RWPE1 (cell line): ENCODE measurements at regions not wholly inside any gene's neighbourhood (a gene's known extent, or its start where the extent isn't known, plus 50 kb on each side); places are given as distances from the start of the nearest gene placed in this dataset.
A peak's percentile ranks its signal among the peaks of the same experiment; 100 is the strongest.
"Not testable (repeated sequence)": the region's sequence is repeated elsewhere in the genome, so short reads cannot be mapped to it uniquely, and the experiment has no call there.

Source experiments
- CTCF ChIA-PET: fragments of 350-600 bp; sonication (Branson Sonifier 250); formaldehyde crosslinking; extraction: SDS; loops from one replicate; lab custom pipeline; 2021; lab: Yijun Ruan, JAX
- POLR2A ChIA-PET: fragments of 400-600 bp; formaldehyde crosslinking; extraction: SDS; loops from one replicate; lab custom pipeline; 2020; ENCODE audit warnings: antibody characterized with exemption; ENCODE audit not compliant: low non-redundant PET; lab: Yijun Ruan, JAX
- DNase-seq: peaks from one replicate; pipeline ENCODE4 v3.0.0; 2012; ENCODE audit warnings: low spot score
- H3K27ac ChIP-seq: fragments of 450-650 bp; 2 replicates; pipeline ENCODE4 v1.5.1; 2017

- CTCF ChIA-PET, POLR2A ChIA-PET, DNase-seq, H3K27ac ChIP-seq: not testable (repeated sequence)
Measured at GRCh38 chr9:41654349-41654748, 465.2 kb upstream of the ZNG1F start.

GRCh38 chr9:41653560-41654340 lies 464.6 kb upstream of the ZNG1F start:
- H3K27ac ChIP-seq, POLR2A ChIA-PET: not testable (repeated sequence)

GRCh38 chr9:41652800-41653199 lies 463.7 kb upstream of the ZNG1F start:
- DNase-seq, POLR2A ChIA-PET, H3K27ac ChIP-seq, CTCF ChIA-PET: not testable (repeated sequence)

More at GRCh38 chr9:41653560-41654340, 464.6 kb upstream of the ZNG1F start:
- CTCF ChIA-PET, DNase-seq: not testable (repeated sequence)

GRCh38 chr9:41652100-41652713 lies 463.1 kb upstream of the ZNG1F start:
- CTCF ChIA-PET, POLR2A ChIA-PET, H3K27ac ChIP-seq, DNase-seq: not testable (repeated sequence)

GRCh38 chr9:41650086-41650485 lies 461.0 kb upstream of the ZNG1F start:
- POLR2A ChIA-PET, H3K27ac ChIP-seq, DNase-seq, CTCF ChIA-PET: not testable (repeated sequence)

- POLR2A ChIA-PET, DNase-seq, H3K27ac ChIP-seq, CTCF ChIA-PET: not testable (repeated sequence)
Measured at GRCh38 chr9:41648564-41648963, 459.4 kb upstream of the ZNG1F start.

- POLR2A ChIA-PET, H3K27ac ChIP-seq, CTCF ChIA-PET, DNase-seq: not testable (repeated sequence)
Measured at GRCh38 chr9:41646246-41646645, 457.1 kb upstream of the ZNG1F start.

- DNase-seq, CTCF ChIA-PET, POLR2A ChIA-PET: not testable (repeated sequence)
- peak overlapping the region; percentile 64 for H3K27ac ChIP-seq
Measured at GRCh38 chr9:41643571-41644279, 454.6 kb upstream of the ZNG1F start.

- CTCF ChIA-PET, DNase-seq, H3K27ac ChIP-seq, POLR2A ChIA-PET: not testable (repeated sequence)
Measured at GRCh38 chr9:41633726-41634125, 444.6 kb upstream of the ZNG1F start.

GRCh38 chr9:41623666-41624065 lies 434.5 kb upstream of the ZNG1F start:
- POLR2A ChIA-PET, DNase-seq, H3K27ac ChIP-seq, CTCF ChIA-PET: not testable (repeated sequence)

- DNase-seq, POLR2A ChIA-PET, H3K27ac ChIP-seq, CTCF ChIA-PET: not testable (repeated sequence)
Measured at GRCh38 chr9:41619254-41619653, 430.1 kb upstream of the ZNG1F start.

GRCh38 chr9:41606961-41607547 lies 417.9 kb upstream of the ZNG1F start:
- CTCF ChIA-PET, POLR2A ChIA-PET, DNase-seq, H3K27ac ChIP-seq: not testable (repeated sequence)

- DNase-seq, CTCF ChIA-PET, POLR2A ChIA-PET, H3K27ac ChIP-seq: not testable (repeated sequence)
Measured at GRCh38 chr9:41565572-41565971, 376.5 kb upstream of the ZNG1F start.
